ENCODE measurements at regions not wholly inside any gene's neighbourhood (a gene's known extent, or its start where the extent isn't known, plus 50 kb on each side); places are given as distances from the start of the nearest gene placed in this dataset.
"Not testable (repeated sequence)": the region's sequence is repeated elsewhere in the genome, so short reads cannot be mapped to it uniquely, and the experiment has no call there.

DNA sequence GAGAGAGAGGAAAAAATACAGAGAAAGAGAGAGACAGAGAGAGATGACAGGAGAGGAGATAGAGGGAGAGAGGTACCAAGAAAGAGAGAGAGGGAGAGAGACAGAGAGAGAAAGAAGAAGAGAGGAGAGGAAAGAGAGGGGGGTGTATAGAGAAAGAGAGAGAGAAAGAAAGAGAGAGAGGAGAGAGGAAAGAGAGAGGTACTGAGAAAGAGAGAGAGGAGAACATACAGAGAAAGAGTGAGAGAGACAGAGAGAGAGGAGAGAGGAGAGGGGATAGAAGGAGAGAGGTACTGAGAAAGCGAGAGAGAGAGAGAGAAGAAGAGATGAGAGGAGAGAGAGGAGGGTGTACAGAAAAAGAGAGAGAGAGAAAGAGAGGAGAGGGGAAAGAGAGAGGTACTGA, 269.4 kb downstream of the CRLF2 start:
- no peak for DNase-seq

DNA sequence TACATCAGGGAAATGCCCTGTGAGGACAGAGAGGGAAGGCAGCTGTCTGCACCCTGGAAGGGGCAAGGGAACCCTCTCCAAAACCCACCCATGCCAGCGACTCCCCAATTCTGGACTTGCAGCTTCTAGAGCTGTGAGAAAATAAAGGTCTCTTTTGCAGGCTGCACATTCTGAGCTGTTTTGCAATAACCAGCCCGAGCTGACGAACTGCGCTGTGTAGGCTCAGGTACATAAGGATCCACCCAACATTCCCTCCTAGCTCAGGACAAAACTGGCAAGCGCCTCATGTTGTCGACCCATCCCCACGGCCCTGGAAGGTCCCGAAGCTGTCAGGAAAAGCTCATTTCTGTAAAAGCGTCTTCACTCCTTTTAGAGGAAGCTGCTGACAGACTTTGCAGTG, 271.8 kb downstream of the CRLF2 start:
- DNase-seq: no peak

DNA sequence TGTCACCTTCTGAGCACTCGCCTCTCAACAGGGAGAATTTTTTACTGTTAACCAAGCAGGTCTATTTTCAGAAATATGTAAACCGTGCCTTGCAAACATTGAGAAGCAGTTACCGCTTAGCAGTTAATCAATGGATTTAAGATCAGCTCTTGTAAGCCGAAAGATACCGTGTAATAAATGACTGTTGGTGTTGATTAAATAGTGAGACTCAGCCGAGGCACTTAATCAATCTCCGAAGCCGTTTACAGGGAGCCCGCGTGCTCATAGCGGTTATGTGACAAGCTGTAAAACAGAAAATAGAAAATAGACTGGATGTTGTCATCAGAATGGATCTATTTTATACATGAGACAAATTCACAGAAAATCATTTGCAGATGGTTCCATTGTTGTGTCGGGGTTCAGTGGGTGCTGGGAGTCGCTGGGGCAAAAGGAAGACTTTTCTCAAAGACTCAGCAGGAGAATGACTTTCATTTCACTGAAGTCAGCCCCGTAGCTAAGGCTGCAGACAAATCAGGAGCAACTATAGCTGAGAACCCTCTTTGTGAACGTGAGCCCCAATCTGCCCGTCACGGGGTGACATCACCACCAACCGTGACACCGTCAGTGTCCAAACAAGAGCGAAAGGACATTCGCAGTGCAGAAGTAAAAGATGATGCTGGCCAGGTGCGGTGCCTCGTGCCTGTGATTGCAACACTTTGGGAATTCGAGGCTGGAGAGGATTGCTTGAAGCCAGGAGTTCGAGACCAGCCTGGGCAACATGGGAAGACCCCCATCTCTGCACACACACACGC, 275.3 kb downstream of the CRLF2 start:
- no peak for DNase-seq

DNA sequence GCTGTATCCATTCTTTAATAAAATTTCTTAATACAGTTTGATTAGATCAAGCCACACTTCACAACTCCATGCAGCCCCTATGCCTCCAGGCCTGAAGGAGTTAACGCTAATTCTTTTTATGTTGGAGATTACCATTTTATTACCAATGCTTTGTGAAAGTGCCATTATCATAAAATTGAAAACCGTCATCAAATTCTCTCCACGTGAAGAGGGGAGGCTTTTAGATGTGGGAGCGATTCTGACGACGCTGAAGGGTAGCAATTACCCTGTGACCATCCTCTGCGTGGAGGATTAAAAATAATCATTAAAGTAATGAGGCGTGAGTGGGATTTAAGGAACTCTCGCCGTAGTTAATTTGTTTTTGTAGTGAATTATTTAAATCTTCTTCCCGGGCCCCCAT, 278.8 kb downstream of the CRLF2 start:
- DNase-seq: no peak

DNA sequence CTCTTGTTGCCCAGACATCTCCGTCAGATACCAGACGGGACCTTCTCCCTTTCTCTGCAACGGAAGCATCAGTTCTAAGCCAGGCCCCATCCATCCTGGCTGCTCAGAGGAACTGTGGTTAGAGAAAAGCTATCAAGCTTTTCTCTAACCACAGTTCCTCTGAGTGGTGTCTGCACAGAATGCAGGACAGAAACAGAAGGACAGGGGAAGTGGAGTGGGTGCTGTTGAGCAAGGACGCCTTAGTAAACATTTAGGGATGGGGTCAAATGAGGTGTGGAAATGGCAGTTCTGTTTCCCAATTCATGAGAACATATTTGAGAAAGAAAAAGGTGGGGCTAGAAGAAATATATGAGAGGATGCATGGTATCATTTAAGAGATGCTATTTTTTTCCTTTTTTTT, 283.8 kb downstream of the CRLF2 start:
- no peak for DNase-seq

DNA sequence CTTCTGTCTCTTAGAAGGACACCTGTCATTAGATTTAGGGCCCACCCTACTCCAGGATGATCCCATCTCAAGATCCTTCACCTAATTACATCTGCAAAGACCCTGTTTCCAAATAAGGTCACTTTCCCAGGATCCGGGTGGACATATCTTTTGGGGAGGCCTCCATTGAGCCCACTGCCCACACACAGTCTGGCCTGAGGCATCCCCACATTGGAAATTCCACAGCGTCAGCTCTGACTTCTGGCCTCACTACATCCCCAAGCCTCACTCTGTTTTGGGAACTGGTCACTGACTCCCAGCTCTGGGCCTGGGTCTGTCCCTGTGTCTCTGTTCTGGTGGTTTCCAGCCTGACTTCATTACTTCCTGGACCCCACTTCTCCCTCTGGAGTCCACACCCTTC, 285.5 kb downstream of the CRLF2 start:
- DNase-seq: no peak

DNA sequence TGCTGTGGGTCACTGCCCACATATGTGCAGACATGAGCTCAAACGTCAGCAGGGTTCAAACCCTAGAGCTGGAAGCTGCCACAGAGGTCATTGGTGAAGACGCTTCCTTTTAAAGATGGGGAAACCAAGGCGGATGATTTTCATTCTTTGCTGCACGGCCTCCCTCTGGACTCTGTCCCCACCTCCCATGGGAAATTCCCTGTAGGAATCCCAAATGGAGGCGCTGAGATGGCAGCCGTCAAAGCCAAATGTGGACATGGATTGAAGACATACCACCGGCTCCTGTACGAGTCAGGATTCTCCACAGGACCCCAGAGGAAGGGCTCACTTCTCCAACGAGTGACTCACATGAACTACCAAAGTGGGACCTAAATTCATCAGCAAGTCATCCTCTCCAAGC, 286.4 kb downstream of the CRLF2 start:
- no peak for DNase-seq

DNA sequence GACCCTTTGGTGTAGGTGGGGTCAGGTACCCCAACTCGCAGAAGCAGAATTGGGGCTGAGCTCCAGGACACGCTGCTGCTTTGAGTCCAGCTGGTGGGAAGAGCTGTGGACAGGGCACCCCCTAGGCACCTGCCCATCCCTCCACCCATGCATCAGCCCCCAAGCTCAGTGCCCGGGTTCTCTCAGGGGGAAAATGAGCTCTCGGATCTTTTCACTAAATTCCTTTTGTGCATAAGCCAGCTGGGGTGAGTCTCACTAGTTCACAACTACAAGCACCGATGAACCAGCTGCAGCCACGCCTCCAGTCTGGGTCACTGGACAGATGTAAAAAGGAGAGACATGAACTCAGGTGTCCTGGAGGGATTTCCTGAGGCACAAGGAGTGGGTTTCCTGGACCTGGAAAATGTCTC, 286.8 kb downstream of the CRLF2 start:
- no peak for DNase-seq

DNA sequence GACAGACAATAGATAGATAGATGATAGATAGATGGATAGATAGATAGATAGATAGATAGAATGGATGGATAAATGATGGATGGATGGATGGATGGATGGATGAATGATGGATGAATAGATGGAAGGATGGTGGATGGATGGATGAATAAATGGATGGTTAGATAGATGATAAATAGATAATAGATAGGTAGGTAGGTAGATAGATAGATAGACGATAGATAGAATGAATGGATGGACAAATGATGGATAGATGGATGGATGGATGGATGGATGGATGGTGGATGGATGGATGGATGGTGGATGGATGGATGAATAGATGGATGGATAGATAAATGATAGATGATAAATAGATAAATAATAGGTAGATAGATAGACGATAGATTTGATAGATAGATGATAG, 287.4 kb downstream of the CRLF2 start:
- no peak for DNase-seq

DNA sequence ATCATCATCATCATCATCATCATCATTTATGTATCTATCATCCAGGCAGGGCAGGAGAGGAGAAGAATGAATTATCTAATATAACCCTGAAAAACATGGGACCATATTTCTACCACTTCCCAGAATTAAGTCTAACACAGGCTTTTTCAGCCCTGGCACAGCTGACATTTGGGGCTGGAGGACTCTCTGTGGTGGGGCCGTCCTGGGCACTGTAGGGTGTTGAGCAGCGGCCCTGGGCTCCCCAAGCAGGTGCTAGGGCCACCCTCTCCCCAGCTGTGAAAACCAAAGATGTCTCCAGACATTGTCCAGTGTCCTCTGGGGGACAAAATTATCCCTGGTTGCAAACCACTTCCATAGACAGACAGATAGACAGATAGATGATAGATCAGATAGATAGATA, 288.4 kb downstream of the CRLF2 start:
- no peak for DNase-seq

DNA sequence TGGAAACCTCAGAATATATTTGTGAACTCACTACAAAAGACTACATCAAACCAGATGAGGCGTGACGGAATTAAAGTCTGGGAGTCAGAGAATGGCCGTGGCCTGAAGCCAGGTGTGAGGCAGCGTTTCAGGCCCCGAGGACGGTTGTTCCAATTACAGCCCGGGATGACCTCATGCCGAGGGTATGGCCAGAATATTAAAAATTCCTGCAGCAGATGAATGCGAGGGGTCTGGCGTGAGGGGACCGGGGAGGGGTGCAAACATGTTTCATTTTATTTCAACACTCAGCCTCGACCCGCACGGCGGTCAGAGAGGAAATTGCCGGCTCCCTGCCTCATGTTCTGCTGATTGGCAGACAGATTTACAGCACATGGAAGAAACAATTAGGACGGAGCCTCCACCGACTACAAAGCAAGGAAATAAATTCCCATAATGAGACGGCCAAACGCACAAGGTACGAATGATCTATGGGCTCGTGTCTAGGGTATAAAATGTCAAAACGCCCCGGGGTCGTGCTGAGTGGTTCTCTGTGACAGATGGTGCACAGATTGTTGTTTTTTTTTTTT, 289.7 kb downstream of the SHOX start:
- DNase-seq: no peak

DNA sequence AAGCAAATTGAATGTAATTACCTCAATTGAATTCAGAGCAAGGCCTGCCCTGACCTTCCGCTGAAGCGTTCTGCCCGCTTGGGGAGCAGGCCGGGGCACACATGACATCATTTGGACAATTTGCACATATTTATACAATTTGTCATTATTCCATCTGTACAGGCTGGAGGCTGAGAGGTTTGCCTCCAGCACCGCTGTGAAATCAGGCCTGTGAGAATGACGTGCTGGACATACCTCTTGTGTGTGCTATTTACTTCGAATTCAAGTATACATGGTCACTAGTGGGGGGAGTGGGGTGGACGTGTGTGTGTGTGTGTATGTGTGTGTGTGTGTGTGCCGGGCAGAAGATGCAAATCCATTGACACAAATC, 285.6 kb downstream of the SHOX start:
- no peak for DNase-seq

DNA sequence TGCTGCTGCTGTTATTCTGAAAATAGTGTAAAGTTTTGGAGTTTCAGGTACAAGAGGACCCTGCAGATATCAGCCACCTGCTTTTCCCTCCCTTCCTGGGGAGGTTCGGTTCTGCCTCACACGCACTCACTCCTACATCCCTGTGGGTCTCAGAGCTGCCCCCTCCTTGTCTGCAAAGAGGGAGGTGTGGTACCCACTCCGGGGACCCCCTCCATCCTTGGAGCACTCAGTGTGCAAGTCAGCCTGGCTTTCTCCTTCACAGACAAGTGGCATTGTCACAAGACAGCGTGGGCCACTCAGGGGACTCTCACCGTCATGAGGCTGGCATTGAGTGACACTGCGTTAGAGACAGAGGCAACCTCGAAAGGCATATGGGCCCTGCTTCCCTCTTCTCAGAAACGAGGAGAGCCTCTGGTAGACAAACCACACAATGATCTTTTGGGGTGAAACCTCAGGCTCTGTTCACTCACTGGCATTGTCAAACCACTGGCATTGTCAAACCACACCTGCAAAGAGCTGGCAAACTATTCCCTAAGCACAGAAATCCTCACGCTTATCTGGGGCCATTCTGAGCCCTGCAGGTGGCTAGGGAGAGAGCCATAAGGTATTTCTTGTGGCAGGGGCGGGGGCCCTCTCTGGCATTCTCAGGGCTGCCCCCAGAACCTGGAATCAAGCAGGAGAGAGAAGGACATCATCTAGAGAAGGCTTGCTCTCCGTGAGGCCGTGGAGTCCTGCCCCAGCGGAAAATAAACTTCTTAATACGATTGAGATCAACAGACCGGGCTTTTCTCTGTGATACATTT, 285.0 kb downstream of the SHOX start:
- no peak for DNase-seq

DNA sequence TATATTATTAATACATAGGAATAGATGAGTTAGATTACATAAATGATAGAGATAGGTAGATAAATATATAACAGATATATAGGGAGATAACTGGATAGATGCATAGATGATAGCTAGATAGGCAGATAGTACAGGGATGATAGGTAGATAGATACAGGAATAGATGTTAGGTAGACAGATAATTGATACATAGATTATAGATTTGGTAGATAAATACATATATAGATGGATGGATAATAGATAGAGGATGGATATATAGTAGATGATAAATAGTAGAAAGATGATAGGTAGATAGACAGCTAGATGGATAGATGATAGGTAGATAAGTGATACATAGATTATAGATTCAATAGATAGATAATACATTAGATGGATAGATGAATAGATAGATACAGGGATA, 283.6 kb downstream of the SHOX start:
- no peak for DNase-seq

DNA sequence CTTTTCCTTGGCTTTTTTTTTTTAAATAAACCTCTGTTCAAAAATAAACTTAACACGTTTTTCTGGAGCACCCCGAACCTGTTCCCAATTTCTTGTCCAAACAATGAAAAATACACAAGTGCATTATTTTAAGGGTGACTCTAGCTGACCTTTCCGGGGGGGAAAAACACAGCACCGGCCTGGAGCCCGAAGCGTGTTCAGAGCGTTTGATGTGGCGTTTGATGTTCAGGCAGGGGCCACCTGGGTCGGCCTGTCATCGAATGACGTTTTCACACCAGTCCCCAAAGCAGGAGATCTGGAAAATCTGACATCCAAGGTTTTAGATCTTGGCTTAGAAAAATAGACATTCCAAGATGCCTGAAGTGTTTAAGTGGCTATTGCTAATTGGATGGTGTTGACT, 282.1 kb downstream of the SHOX start:
- DNase-seq: no peak

DNA sequence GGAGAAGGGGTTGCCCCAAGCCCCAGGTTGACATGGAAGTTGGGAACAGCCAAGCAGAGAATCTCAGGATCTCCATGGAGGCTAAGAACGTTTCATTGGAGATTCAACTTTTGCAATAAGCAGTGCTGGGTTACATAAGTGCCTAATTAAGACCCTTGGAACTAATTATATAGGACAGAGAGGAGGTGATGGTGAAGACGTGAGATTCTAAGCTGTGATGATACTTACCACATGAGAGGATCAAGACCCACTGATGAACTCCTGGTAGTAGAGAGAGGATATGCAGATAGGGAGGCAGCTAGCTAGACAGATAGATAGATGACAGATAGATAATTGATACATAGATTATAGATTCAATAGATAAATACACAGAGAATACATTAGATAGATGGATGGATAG, 278.5 kb downstream of the SHOX start:
- not testable (repeated sequence) for DNase-seq

DNA sequence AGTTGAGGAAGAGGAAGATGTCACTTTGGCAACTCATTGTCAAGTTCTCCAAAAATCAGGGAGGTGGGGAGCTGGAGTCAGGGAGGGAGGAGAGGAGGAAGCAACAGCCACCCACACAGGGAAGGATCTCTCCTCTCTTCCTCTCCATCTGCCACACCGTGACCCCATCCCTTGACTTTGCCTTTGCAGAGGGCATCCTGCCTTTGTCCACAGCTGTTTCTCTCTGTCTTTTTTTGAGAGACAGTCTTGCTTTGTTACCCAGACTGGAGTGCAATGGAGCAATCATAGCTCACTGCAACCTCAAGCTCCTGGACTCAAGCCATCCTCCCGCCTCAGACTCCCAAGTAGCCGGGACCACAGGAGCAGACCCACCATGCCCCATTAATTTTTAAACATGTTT, 276.0 kb downstream of the SHOX start:
- DNase-seq: no peak

DNA sequence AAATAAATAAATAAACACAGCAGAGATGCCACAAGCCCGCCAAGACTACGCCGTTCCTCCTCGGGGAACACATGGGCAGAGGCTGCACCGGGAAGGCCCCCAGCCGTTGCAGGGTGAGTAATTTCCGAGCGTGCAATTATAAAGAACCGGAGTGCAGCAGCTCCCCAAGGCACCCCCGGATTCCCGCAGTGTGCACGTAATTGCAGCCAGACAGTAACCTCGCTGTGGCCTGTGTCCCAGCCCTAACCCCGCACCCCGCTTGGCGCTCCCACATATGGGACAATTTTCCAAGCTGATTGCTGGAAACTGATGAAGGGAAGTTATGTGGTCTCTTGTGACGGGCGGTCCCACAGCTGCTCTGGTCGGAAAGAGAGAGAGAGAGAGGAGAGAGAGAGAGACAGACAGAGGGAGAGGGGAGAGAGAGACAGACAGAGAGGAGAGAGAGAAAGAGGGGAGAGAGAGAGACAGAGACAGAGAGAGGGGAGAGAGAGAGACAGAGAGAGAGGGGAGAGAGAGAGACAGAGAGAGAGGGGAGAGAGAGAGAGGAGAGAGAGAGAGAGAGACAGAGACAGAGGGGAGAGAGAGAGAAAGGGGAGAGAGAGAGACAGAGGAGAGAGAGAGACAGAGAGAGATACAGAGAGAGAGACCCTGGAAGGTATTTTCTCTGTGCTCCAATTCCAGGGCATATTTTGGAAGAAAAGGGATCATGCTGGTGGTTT, 275.4 kb downstream of the SHOX start:
- DNase-seq: no peak

DNA sequence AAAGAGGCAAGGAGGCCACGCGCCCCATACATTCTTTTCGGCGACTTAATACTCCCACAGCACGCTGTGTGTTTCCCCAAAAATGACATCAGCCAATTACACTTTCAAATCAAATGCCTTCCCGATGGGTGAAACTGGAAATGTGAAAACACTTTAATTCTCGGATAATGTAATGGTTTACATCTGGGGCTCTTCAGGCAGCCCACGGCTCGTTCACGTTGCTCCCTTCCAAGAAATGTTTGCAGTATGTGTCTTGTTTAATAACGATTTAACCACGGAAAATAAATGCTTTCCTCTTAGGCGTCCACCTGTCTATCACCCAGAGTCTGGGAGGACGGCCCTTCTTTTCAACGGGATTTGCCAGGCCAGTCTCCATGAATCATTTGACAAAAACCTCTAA, 272.5 kb downstream of the SHOX start:
- DNase-seq: no peak

DNA sequence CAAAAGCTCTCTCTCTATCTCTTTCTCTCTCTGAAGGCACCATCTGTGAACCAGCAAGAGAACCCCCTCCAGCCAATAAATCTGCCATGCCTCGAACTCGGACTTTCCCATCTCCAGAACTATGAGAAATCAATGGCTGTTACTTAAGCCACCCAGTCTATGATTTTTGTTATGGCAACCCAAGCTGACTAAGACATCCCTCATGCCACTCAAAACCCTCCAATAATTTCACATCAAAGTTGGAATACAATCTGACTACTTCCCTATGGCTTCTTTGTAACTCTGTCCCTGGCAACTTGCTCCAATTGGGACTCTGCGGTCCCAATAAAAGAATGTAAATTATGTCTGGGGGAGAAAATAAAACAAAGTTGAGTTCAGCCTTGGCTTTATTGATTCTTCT, 265.7 kb downstream of the SHOX start:
- DNase-seq: no peak

DNA sequence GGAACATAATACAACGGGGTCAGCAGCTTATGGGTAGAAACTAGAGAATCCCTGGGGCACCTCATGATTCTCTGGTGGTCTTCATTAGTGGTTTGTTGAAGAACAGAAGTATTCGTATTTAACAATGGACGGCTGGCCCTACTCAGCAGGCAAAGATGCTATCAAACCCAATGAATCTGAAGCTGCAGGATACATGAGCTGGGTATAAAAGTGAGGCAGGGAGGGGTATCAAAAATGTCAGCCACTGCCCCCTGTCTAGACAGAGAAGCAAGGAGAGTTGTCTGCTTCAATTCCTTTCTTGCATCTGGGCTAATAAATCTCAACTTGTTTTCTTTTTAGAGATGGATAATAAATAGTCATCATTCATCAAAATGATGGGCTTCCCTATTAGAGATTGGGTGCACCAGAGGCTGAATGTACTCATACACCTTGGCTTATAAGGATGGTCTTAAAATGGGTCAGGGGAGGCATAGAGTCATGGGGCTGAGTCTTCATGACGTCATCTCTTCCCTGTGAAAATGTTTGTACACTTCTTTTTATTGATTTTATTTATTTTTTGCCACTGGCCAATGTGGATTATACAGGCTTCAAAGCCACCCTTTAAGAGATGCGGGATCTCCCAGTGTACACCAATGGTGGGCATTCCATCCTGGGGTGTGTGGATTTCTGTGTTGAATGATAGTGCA, 259.5 kb downstream of the SHOX start:
- DNase-seq: no peak

DNA sequence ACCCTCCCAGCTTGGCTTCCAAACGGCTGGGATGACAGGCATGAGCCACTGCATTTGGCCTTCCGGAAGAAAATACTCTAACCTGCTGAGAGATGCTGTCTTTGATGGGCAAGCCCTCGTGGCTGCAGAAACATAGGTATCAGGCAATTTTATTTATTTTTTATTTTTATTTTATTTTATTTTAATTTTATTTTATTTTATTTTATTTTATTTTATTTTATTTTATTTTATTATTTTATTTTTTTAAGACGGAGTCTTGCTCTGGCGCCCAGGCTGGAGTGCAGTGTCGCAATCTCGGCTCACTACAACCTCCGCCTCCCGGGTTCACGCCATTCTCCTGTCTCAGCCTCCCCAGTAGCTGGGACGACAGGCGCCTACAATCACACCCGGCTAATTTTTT, 257.1 kb downstream of the SHOX start:
- not testable (repeated sequence) for DNase-seq

DNA sequence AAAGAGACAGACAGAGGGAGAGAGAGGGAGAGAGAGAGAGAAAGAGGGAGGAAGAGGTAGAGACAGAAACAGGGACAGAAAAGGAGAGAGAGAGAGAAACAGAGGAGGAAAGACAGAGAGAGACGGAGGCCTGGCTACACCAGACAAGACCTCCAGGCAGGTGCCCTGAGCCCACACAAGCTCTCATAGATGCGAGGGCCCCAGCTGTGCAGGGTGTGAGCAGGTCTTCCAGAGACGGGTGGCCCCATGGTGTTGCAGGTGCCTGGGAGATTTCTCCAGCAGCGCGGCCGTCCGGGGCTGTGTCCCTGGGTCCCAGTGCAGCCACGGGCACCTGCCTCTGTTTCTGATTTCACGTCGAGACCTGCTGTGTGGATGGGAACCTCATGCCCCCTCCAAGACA, 253.0 kb downstream of the SHOX start:
- DNase-seq: no peak
